ENCODE measurements at regions not wholly inside any gene's neighbourhood (a gene's known extent, or its start where the extent isn't known, plus 50 kb on each side); places are given as distances from the start of the nearest gene placed in this dataset.
"Not testable (repeated sequence)": the region's sequence is repeated elsewhere in the genome, so short reads cannot be mapped to it uniquely, and the experiment has no call there.

GRCh38 chr16:59665618-59666220 lies 931.6 kb upstream of the GOT2 start:
- H3K27me3 ChIP-seq (ENCODE audit: control insufficient read depth, insufficient read depth, low read length): no peaks in the 10 kb centered on the region
- no peak overlapping the region for H3K9ac ChIP-seq (ENCODE audit: low read length)
- no peaks in the 10 kb centered on the region for H3K4me1 ChIP-seq (ENCODE audit: control insufficient read depth, low read depth, low read length)
- no peaks in the 10 kb centered on the region for H3K9me3 ChIP-seq (ENCODE audit: control insufficient read depth, low read depth, low read length)
- H3K27ac ChIP-seq (ENCODE audit: low read length): no peak overlapping the region
- H3K4me3 ChIP-seq (ENCODE audit: low read length): no peak overlapping the region
- H3K36me3 ChIP-seq (ENCODE audit: control insufficient read depth, low read depth, low read length): no peaks in the 10 kb centered on the region

GRCh38 chr16:59658572-59658971 lies 924.5 kb upstream of the GOT2 start:
- no peak overlapping the region for H3K9ac ChIP-seq (ENCODE audit: low read length)
- H3K4me3 ChIP-seq (ENCODE audit: low read length): no peak overlapping the region
- H3K27me3 ChIP-seq (ENCODE audit: control insufficient read depth, insufficient read depth, low read length): no peaks in the 10 kb centered on the region
- no peaks in the 10 kb centered on the region for H3K4me1 ChIP-seq (ENCODE audit: control insufficient read depth, low read depth, low read length)
- no peaks in the 10 kb centered on the region for H3K36me3 ChIP-seq (ENCODE audit: control insufficient read depth, low read depth, low read length)
- H3K9me3 ChIP-seq (ENCODE audit: control insufficient read depth, low read depth, low read length): no peaks in the 10 kb centered on the region
- H3K27ac ChIP-seq (ENCODE audit: low read length): no peak overlapping the region

- Histone ChIP-seq H3K27me3 (ENCODE audit: control insufficient read depth, insufficient read depth, low read length) (no peaks in the 10 kb centered on the region), H3K9me3 (ENCODE audit: control insufficient read depth, low read depth, low read length) (no peaks in the 10 kb centered on the region), H3K9ac (ENCODE audit: low read length) (no peak overlapping the region), H3K27ac (ENCODE audit: low read length) (no peak overlapping the region), H3K36me3 (ENCODE audit: control insufficient read depth, low read depth, low read length) (no peaks in the 10 kb centered on the region), H3K4me3 (ENCODE audit: low read length) (no peak overlapping the region), H3K4me1 (ENCODE audit: control insufficient read depth, low read depth, low read length) (no peaks in the 10 kb centered on the region)
Observed at GRCh38 chr16:59655031-59655430, 920.9 kb upstream of the GOT2 start.

GRCh38 chr16:59654455-59654854 lies 920.3 kb upstream of the GOT2 start:
- no peaks in the 10 kb centered on the region for H3K36me3 ChIP-seq (ENCODE audit: control insufficient read depth, low read depth, low read length)
- H3K9me3 ChIP-seq (ENCODE audit: control insufficient read depth, low read depth, low read length): no peaks in the 10 kb centered on the region
- H3K4me1 ChIP-seq (ENCODE audit: control insufficient read depth, low read depth, low read length): no peaks in the 10 kb centered on the region
- no peak overlapping the region for H3K9ac ChIP-seq (ENCODE audit: low read length)
- H3K27me3 ChIP-seq (ENCODE audit: control insufficient read depth, insufficient read depth, low read length): no peaks in the 10 kb centered on the region
- no peak overlapping the region for H3K4me3 ChIP-seq (ENCODE audit: low read length)
- no peak overlapping the region for H3K27ac ChIP-seq (ENCODE audit: low read length)

- Histone ChIP-seq H3K4me1 (ENCODE audit: control insufficient read depth, low read depth, low read length) (no peaks in the 10 kb centered on the region), H3K4me3 (ENCODE audit: low read length) (no peak overlapping the region), H3K9ac (ENCODE audit: low read length) (no peak overlapping the region), H3K9me3 (ENCODE audit: control insufficient read depth, low read depth, low read length) (no peaks in the 10 kb centered on the region), H3K27ac (ENCODE audit: low read length) (no peak overlapping the region), H3K36me3 (ENCODE audit: control insufficient read depth, low read depth, low read length) (no peaks in the 10 kb centered on the region), H3K27me3 (ENCODE audit: control insufficient read depth, insufficient read depth, low read length) (no peaks in the 10 kb centered on the region)
Observed at GRCh38 chr16:59651662-59652061, 917.5 kb upstream of the GOT2 start.

GRCh38 chr16:59645194-59645593 lies 911.1 kb upstream of the GOT2 start:
- no peaks in the 10 kb centered on the region for H3K27me3 ChIP-seq (ENCODE audit: control insufficient read depth, insufficient read depth, low read length)
- no peaks in the 10 kb centered on the region for H3K4me1 ChIP-seq (ENCODE audit: control insufficient read depth, low read depth, low read length)
- no peak overlapping the region for H3K9ac ChIP-seq (ENCODE audit: low read length)
- no peak overlapping the region for H3K4me3 ChIP-seq (ENCODE audit: low read length)
- peaks cover 8% of the 10 kb centered on the region for H3K9me3 ChIP-seq (ENCODE audit: control insufficient read depth, low read depth, low read length)
- H3K27ac ChIP-seq (ENCODE audit: low read length): no peak overlapping the region
- no peaks in the 10 kb centered on the region for H3K36me3 ChIP-seq (ENCODE audit: control insufficient read depth, low read depth, low read length)

DNA sequence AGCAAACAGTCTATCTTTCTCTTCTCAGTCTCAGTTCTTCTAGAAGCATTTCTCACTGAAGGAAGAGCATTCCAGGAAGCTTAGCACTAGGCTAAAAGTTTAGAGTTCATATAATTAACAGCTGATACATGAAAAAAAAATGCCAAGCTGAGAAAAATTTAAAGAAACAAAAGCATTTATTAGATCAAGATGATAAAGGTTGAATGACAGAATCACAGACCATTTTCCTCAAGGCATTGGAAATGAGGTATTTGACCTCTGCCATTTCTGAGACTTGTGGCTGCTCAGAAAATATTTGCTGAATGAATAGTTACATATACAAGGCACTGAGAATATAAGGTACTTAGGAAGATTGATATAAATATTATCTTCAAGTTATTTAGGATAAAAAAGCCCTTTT lies 901.6 kb upstream of the GOT2 start:
- no peaks in the 10 kb centered on the region for H3K9me3 ChIP-seq (ENCODE audit: control insufficient read depth, low read depth, low read length)
- no peak overlapping the region for H3K9ac ChIP-seq (ENCODE audit: low read length)
- H3K27me3 ChIP-seq (ENCODE audit: control insufficient read depth, insufficient read depth, low read length): no peaks in the 10 kb centered on the region
- H3K36me3 ChIP-seq (ENCODE audit: control insufficient read depth, low read depth, low read length): no peaks in the 10 kb centered on the region
- H3K4me1 ChIP-seq (ENCODE audit: control insufficient read depth, low read depth, low read length): no peaks in the 10 kb centered on the region
- no peak overlapping the region for H3K4me3 ChIP-seq (ENCODE audit: low read length)
- H3K27ac ChIP-seq (ENCODE audit: low read length): no peak overlapping the region

- no peaks in the 10 kb centered on the region for H3K9me3 ChIP-seq (ENCODE audit: control insufficient read depth, low read depth, low read length)
- H3K27ac ChIP-seq (ENCODE audit: low read length): no peak overlapping the region
- no peak overlapping the region for H3K9ac ChIP-seq (ENCODE audit: low read length)
- H3K4me3 ChIP-seq (ENCODE audit: low read length): no peak overlapping the region
- H3K36me3 ChIP-seq (ENCODE audit: control insufficient read depth, low read depth, low read length): no peaks in the 10 kb centered on the region
- no peaks in the 10 kb centered on the region for H3K4me1 ChIP-seq (ENCODE audit: control insufficient read depth, low read depth, low read length)
- H3K27me3 ChIP-seq (ENCODE audit: control insufficient read depth, insufficient read depth, low read length): no peaks in the 10 kb centered on the region
Observed at GRCh38 chr16:59634951-59635350, 900.8 kb upstream of the GOT2 start.

- H3K9me3 ChIP-seq (ENCODE audit: control insufficient read depth, low read depth, low read length): no peaks in the 10 kb centered on the region
- H3K9ac ChIP-seq (ENCODE audit: low read length): no peak overlapping the region
- no peaks in the 10 kb centered on the region for H3K27me3 ChIP-seq (ENCODE audit: control insufficient read depth, insufficient read depth, low read length)
- H3K4me3 ChIP-seq (ENCODE audit: low read length): no peak overlapping the region
- H3K36me3 ChIP-seq (ENCODE audit: control insufficient read depth, low read depth, low read length): no peaks in the 10 kb centered on the region
- no peaks in the 10 kb centered on the region for H3K4me1 ChIP-seq (ENCODE audit: control insufficient read depth, low read depth, low read length)
- H3K27ac ChIP-seq (ENCODE audit: low read length): no peak overlapping the region
Observed at GRCh38 chr16:59634004-59634579, 900.0 kb upstream of the GOT2 start.

- Histone ChIP-seq H3K9ac (ENCODE audit: low read length) (no peak overlapping the region), H3K4me1 (ENCODE audit: control insufficient read depth, low read depth, low read length) (no peaks in the 10 kb centered on the region), H3K9me3 (ENCODE audit: control insufficient read depth, low read depth, low read length) (no peaks in the 10 kb centered on the region), H3K4me3 (ENCODE audit: low read length) (no peak overlapping the region), H3K36me3 (ENCODE audit: control insufficient read depth, low read depth, low read length) (no peaks in the 10 kb centered on the region), H3K27me3 (ENCODE audit: control insufficient read depth, insufficient read depth, low read length) (no peaks in the 10 kb centered on the region), H3K27ac (ENCODE audit: low read length) (no peak overlapping the region)
Observed at GRCh38 chr16:59632276-59632855, 898.2 kb upstream of the GOT2 start.

DNA sequence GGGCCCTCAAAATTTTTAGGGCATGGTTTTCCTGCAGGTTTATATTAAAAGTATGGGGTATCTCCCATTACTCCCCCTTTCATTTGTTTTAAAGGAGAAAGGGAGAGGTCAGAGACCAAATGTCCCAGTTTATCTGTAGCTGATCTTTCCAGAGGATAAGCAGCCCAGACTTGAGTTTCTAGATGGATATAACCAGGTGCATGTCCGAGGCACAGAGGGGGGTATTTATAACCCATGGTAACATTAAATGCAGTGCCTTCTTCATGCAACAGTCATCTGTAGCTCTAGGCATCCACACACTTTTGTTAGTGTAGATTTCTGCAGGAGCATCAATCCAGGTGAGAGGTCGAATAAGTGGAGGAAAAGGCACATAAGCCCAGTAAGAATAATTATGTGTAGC lies 890.3 kb upstream of the GOT2 start:
- not testable (repeated sequence) for H3K4me1 ChIP-seq (ENCODE audit: control insufficient read depth, low read depth, low read length); H3K27ac ChIP-seq (ENCODE audit: low read length); H3K27me3 ChIP-seq (ENCODE audit: control insufficient read depth, insufficient read depth, low read length); H3K9me3 ChIP-seq (ENCODE audit: control insufficient read depth, low read depth, low read length); H3K4me3 ChIP-seq (ENCODE audit: low read length); H3K36me3 ChIP-seq (ENCODE audit: control insufficient read depth, low read depth, low read length); H3K9ac ChIP-seq (ENCODE audit: low read length)

All from iPS-18a (cell line).